Muscle of leg (tissue), 3 donors: ENCODE measurements at regions not wholly inside any gene's neighbourhood (a gene's known extent, or its start where the extent isn't known, plus 50 kb on each side); places are given as distances from the start of the nearest gene placed in this dataset.
"Not testable (repeated sequence)": the region's sequence is repeated elsewhere in the genome, so short reads cannot be mapped to it uniquely, and the experiment has no call there.

ENCODE experiments used
- DNase-seq: peaks from one replicate; pipeline ENCODE4 v3.0.0; 2013
- H3K27ac ChIP-seq: one replicate; pipeline ENCODE4 v1.5.1; 2013; ENCODE audit warnings: mild to moderate bottlenecking, low read length, control low read depth
- H3K27me3 ChIP-seq: one replicate; pipeline ENCODE4 v1.6.1; 2013; ENCODE audit warnings: low read length; ENCODE audit not compliant: control insufficient read depth, insufficient read depth
- H3K36me3 ChIP-seq: one replicate; pipeline ENCODE4 v1.6.1; 2013; ENCODE audit warnings: low read length; ENCODE audit not compliant: control insufficient read depth, insufficient read depth
- H3K4me1 ChIP-seq: one replicate; pipeline ENCODE4 v1.6.1; 2013; ENCODE audit warnings: low read length; ENCODE audit not compliant: control insufficient read depth, insufficient read depth
- H3K4me3 ChIP-seq: one replicate; pipeline ENCODE4 v1.5.1; 2013; ENCODE audit warnings: low read length, control low read depth
- H3K9me3 ChIP-seq: replicated peaks from 2 replicates; pipeline ENCODE4 v1.6.1; 2013; ENCODE audit warnings: low read depth, low read length; ENCODE audit not compliant: control insufficient read depth
- WGBS: methylation state at CpG from one replicate; pipeline ENCODE4 v1.1.5; 2013; ENCODE audit warnings: missing lambda C conversion rate; ENCODE audit not compliant: insufficient coverage; 5-methylcytosine and 5-hydroxymethylcytosine counted together

GRCh38 chr11:112662554-112662953 lies 298.7 kb upstream of the NCAM1 start:
- no peak overlapping the region for H3K27ac ChIP-seq
- no peaks in the 10 kb centered on the region for H3K36me3 ChIP-seq
- no peaks in the 10 kb centered on the region for H3K9me3 ChIP-seq
- H3K27me3 ChIP-seq, result peaks cover 7% of the 10 kb centered on the region
- no CpG with 5 or more reads among the region's 2 CpGs for WGBS
- no peaks in the 10 kb centered on the region for H3K4me1 ChIP-seq
- no peak for DNase-seq
- no peak overlapping the region for H3K4me3 ChIP-seq

- Histone ChIP-seq H3K27ac (no peak overlapping the region), H3K9me3 (no peaks in the 10 kb centered on the region), H3K36me3 (no peaks in the 10 kb centered on the region), H3K4me1 (no peaks in the 10 kb centered on the region), H3K4me3 (no peak overlapping the region), H3K27me3 (peaks cover 7% of the 10 kb centered on the region)
- WGBS, result 49% methylated on average over 2 of the region's 4 CpGs
- no peak for DNase-seq
Observed at GRCh38 chr11:112663947-112664634, 297.1 kb upstream of the NCAM1 start.

- H3K36me3 ChIP-seq, result no peaks in the 10 kb centered on the region
- no peak overlapping the region for H3K27ac ChIP-seq
- WGBS, result 65% methylated on average over 2 of the region's 2 CpGs
- no peak overlapping the region for H3K4me3 ChIP-seq
- no peak for DNase-seq
- H3K4me1 ChIP-seq, result peaks cover 2% of the 10 kb centered on the region
- peaks cover 4% of the 10 kb centered on the region for H3K27me3 ChIP-seq
- H3K9me3 ChIP-seq, result no peaks in the 10 kb centered on the region
Observed at GRCh38 chr11:112665291-112665690, 295.9 kb upstream of the NCAM1 start.

GRCh38 chr11:112666253-112666652 lies 295.0 kb upstream of the NCAM1 start:
- DNase-seq, result no peak
- WGBS, result no CpG with 5 or more reads among the region's 1 CpG
- H3K27me3 ChIP-seq, result peaks cover 4% of the 10 kb centered on the region
- no peak overlapping the region for H3K4me3 ChIP-seq
- no peaks in the 10 kb centered on the region for H3K36me3 ChIP-seq
- peaks cover 3% of the 10 kb centered on the region for H3K4me1 ChIP-seq
- H3K27ac ChIP-seq, result no peak overlapping the region
- no peaks in the 10 kb centered on the region for H3K9me3 ChIP-seq

- Histone ChIP-seq H3K36me3 (no peaks in the 10 kb centered on the region), H3K4me3 (no peak overlapping the region), H3K9me3 (peaks cover 2% of the 10 kb centered on the region), H3K27me3 (peaks cover 6% of the 10 kb centered on the region), H3K4me1 (peaks cover 3% of the 10 kb centered on the region), H3K27ac (no peak overlapping the region)
- DNase-seq, result no peak
- WGBS, result 95% methylated on average over 6 of the region's 7 CpGs
Observed at GRCh38 chr11:112670806-112671570, 290.2 kb upstream of the NCAM1 start.

DNA sequence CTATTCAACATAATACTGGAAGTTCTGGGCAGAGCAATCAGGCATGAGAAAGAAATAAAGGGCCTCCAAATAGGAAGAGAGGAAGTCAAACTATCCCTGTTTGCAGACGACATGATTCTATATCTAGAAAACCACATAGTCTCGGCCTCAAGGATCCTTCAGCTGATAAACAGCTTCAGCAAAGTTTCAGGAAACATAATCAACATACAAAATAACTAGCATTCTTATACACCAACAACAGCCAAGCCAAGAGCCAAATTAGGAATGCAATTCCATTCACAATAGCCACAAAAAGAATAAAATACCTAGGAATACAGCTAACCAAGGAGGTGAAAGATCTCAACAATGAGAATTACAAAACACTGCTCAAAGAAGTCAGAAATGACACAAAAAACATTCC lies 287.8 kb upstream of the NCAM1 start:
- H3K4me3 ChIP-seq, DNase-seq, H3K4me1 ChIP-seq, H3K36me3 ChIP-seq, H3K27me3 ChIP-seq, H3K9me3 ChIP-seq, H3K27ac ChIP-seq: not testable (repeated sequence)
- no CpG with 5 or more reads among the region's 2 CpGs for WGBS

GRCh38 chr11:112685111-112685510 lies 276.1 kb upstream of the NCAM1 start:
- 100% methylated on average over 1 of the region's 3 CpGs for WGBS
- H3K27ac ChIP-seq, result no peak overlapping the region
- no peaks in the 10 kb centered on the region for H3K27me3 ChIP-seq
- no peak for DNase-seq
- no peaks in the 10 kb centered on the region for H3K36me3 ChIP-seq
- no peaks in the 10 kb centered on the region for H3K9me3 ChIP-seq
- H3K4me1 ChIP-seq, result no peaks in the 10 kb centered on the region
- no peak overlapping the region for H3K4me3 ChIP-seq

DNA sequence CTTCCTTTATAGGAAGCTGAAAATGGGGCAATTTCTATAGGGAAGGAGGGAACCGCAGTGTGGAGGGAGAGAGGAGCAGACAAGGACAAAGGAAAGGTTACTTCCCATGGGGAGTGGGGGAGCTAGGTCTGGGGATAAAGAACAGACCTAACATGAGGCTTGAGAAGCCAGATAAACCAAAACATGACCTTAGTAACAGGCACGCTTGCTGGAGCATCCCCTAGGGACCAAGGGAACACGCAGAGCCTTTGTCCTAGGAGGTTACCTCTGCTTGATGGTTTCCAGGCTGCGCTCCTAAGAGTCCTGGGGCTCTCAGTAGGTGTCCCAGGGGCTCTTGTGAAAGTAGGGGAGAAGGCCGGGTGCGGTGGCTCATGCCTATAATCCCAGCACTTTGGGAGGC lies 271.4 kb upstream of the NCAM1 start:
- H3K9me3 ChIP-seq, result no peaks in the 10 kb centered on the region
- H3K27me3 ChIP-seq, result no peaks in the 10 kb centered on the region
- no peak for DNase-seq
- H3K27ac ChIP-seq, result no peak overlapping the region
- no peaks in the 10 kb centered on the region for H3K36me3 ChIP-seq
- H3K4me3 ChIP-seq, result no peak overlapping the region
- 100% methylated on average over 1 of the region's 6 CpGs for WGBS
- no peaks in the 10 kb centered on the region for H3K4me1 ChIP-seq

GRCh38 chr11:112693781-112694180 lies 267.4 kb upstream of the NCAM1 start:
- DNase-seq, result no peak
- no peaks in the 10 kb centered on the region for H3K36me3 ChIP-seq
- no peaks in the 10 kb centered on the region for H3K27me3 ChIP-seq
- no CpG with 5 or more reads among the region's 2 CpGs for WGBS
- peaks cover 6% of the 10 kb centered on the region for H3K4me1 ChIP-seq
- H3K27ac ChIP-seq, result no peak overlapping the region
- no peak overlapping the region for H3K4me3 ChIP-seq
- H3K9me3 ChIP-seq, result no peaks in the 10 kb centered on the region

GRCh38 chr11:112694245-112694644 lies 267.0 kb upstream of the NCAM1 start:
- Histone ChIP-seq H3K27ac (no peak overlapping the region), H3K27me3 (no peaks in the 10 kb centered on the region), H3K9me3 (no peaks in the 10 kb centered on the region), H3K4me3 (no peak overlapping the region), H3K36me3 (no peaks in the 10 kb centered on the region), H3K4me1 (peaks cover 6% of the 10 kb centered on the region)
- 75% methylated on average over 1 of the region's 1 CpG for WGBS
- no peak for DNase-seq
